K562 (cell line): ENCODE measurements at regions not wholly inside any gene's neighbourhood (a gene's known extent, or its start where the extent isn't known, plus 50 kb on each side); places are given as distances from the start of the nearest gene placed in this dataset.

ENCODE experiments used
- GABPB1 ChIP-seq: sonication (generic); formaldehyde crosslinking; IDR thresholded peaks from 2 replicates; pipeline ENCODE4 v1.8.0; 2022; ENCODE audit warnings: mild to moderate bottlenecking, missing genetic modification reagents
- HDAC1 ChIP-seq, 2 experiments: fragments of 450-650 bp; IDR thresholded peaks; 2 replicates each; pipeline ENCODE4 v1.6.1; 2016 to 2017; ENCODE audit warnings: inconsistent platforms in 1 of 2, mild to moderate bottlenecking in 1 of 2, moderate library complexity in 1 of 2
- MTA2 ChIP-seq: fragments of 450-650 bp; IDR thresholded peaks from 2 replicates; pipeline ENCODE4 v1.6.1; 2016; ENCODE audit warnings: low read depth
- NR2C2 ChIP-seq, 2 experiments: fragments of 200-800 bp in 1 of 2; sonication (Bioruptor generic) in 1 of 2; sonication (generic) in 1 of 2; formaldehyde crosslinking in 1 of 2; IDR thresholded peaks; 2 replicates each; pipeline versions ENCODE4 v1.6.1 to v1.8.0; 2016 to 2022; ENCODE audit warnings: mild to moderate bottlenecking in 1 of 2, missing compliant biosample characterization in 1 of 2, missing genetic modification characterization in 1 of 2, missing genetic modification reagents in 1 of 2
- PHB ChIP-seq: fragments of 250-450 bp; sonication (Bioruptor Pico); IDR thresholded peaks from 2 replicates; pipeline ENCODE4 v1.5.0; 2021
- RBBP5 ChIP-seq: fragments of 200-600 bp; sonication (generic); IDR thresholded peaks from 2 replicates; pipeline ENCODE4 v1.6.1; 2012; ENCODE audit warnings: borderline replicate concordance, mild to moderate bottlenecking, low read length, control low read depth, inconsistent platforms; ENCODE audit not compliant: insufficient read depth, poor library complexity, severe bottlenecking
- ZNF609 ChIP-seq: sonication (generic); formaldehyde crosslinking; IDR thresholded peaks from 2 replicates; pipeline ENCODE4 v1.8.1; 2023; ENCODE audit warnings: missing genetic modification reagents, mild to moderate bottlenecking, borderline replicate concordance

- TF ChIP-seq ZNF609 (CRISPR knock-in tag) (no peak), NR2C2 (CRISPR knock-in tag; IDR thresholded peaks at IDR 0.05) (no peak), NR2C2 (tag; IDR thresholded peaks at IDR 0.05) (0 out of 2 replicates have a peak, but pooled peaks have one; percentile 35), RBBP5 (peak; percentile 4), MTA2 (peak; percentile 37; the same call in 1 of the 2 replicates), GABPB1 (CRISPR knock-in tag) (0 out of 2 replicates have a peak, but pooled peaks have one; percentile 37), HDAC1 (IDR thresholded peaks at IDR 0.05) (no peak), PHB (CRISPR knock-in tag) (no peak)
Observed at GRCh38 chr7:131109011-131109758, 218.5 kb upstream of the MKLN1 start (continued).
